CD4-positive, alpha-beta memory T cell (primary cell): ENCODE measurements at regions not wholly inside any gene's neighbourhood (a gene's known extent, or its start where the extent isn't known, plus 50 kb on each side); places are given as distances from the start of the nearest gene placed in this dataset.

ENCODE experiments used
- CTCF ChIA-PET: fragments of 350-600 bp; sonication (Branson Sonifier 250); formaldehyde crosslinking; loops from one replicate; lab custom pipeline; 2021; ENCODE audit warnings: inconsistent platforms; ENCODE audit not compliant: partially characterized antibody; lab: Charles Lee
- POLR2A ChIA-PET: fragments of 350-600 bp; sonication (Branson Sonifier 250); formaldehyde crosslinking; loops from one replicate; lab custom pipeline; 2021; ENCODE audit not compliant: partially characterized antibody; lab: Charles Lee
- DNase-seq, 5 donors: peaks; one replicate each; pipeline versions ENCODE4 v3.0.0 to v3.0.0-alpha.2; 2020 to 2022; ENCODE audit warnings: mixed read lengths in 1 of 5
- H3K27ac ChIP-seq: one replicate; pipeline ENCODE4 v1.7.0; 2013; ENCODE audit warnings: low read depth, low read length
- H3K27me3 ChIP-seq: 2 replicates; pipeline ENCODE4 v1.7.0; 2013; ENCODE audit warnings: mild to moderate bottlenecking, low read length, moderate library complexity; ENCODE audit not compliant: insufficient read depth
- H3K36me3 ChIP-seq: 2 replicates; pipeline ENCODE4 v1.7.0; 2013; ENCODE audit warnings: mild to moderate bottlenecking, low read length, moderate library complexity; ENCODE audit not compliant: insufficient read depth
- H3K4me1 ChIP-seq: 2 replicates; pipeline ENCODE4 v1.7.0; 2013; ENCODE audit warnings: mild to moderate bottlenecking, low read length, moderate library complexity; ENCODE audit not compliant: insufficient read depth
- H3K4me3 ChIP-seq, 2 donors: one replicate each; pipeline ENCODE4 v1.7.0; 2013; ENCODE audit warnings: low read length in 2 of 2, mild to moderate bottlenecking in 1 of 2
- H3K9me3 ChIP-seq, 2 donors: one replicate each; pipeline ENCODE4 v1.7.0; 2013; ENCODE audit warnings: low read length in 2 of 2, control low read depth in 1 of 2; ENCODE audit not compliant: control insufficient read depth in 1 of 2
- H3K27ac Mint-ChIP-seq, 7 donors: one replicate each; pipeline ENCODE4 v1.8.0; 2020 to 2021; ENCODE audit warnings: mixed read lengths in 7 of 7, mild to moderate bottlenecking in 6 of 7, inconsistent platforms in 3 of 7, moderate library complexity in 3 of 7
- H3K27me3 Mint-ChIP-seq, 2 donors: one replicate each; pipeline ENCODE4 v1.8.0; 2020 to 2021; ENCODE audit warnings: mixed read lengths in 2 of 2
- H3K36me3 Mint-ChIP-seq, 2 donors: one replicate each; pipeline ENCODE4 v1.8.0; 2020 to 2021; ENCODE audit warnings: mixed read lengths in 2 of 2, inconsistent platforms in 1 of 2, mild to moderate bottlenecking in 1 of 2
- H3K4me1 Mint-ChIP-seq, 4 donors: one replicate each; pipeline ENCODE4 v1.8.0; 2020 to 2021; ENCODE audit warnings: mixed read lengths in 4 of 4, mild to moderate bottlenecking in 1 of 4
- H3K4me3 Mint-ChIP-seq, 8 donors: one replicate each; pipeline ENCODE4 v1.8.0; 2020 to 2021; ENCODE audit warnings: mixed read lengths in 8 of 8, mild to moderate bottlenecking in 7 of 8, moderate library complexity in 6 of 8, inconsistent platforms in 3 of 8
- H3K9me3 Mint-ChIP-seq, 8 donors: one replicate each; pipeline ENCODE4 v1.8.0; 2020 to 2021; ENCODE audit warnings: mixed read lengths in 8 of 8, mild to moderate bottlenecking in 5 of 8, inconsistent platforms in 3 of 8, moderate library complexity in 1 of 8
- intact Hi-C: fragments of 100-400 bp; cut with micrococcal nuclease; formaldehyde crosslinking; loops from one replicate; pipeline ENCODE4 v1.15.1; 2023

- Mint-ChIP-seq H3K36me3 (no peaks in the 10 kb centered on the region), H3K4me1 (no peaks in the 10 kb centered on the region), H3K4me3 (no peak overlapping the region), H3K27ac (no peak overlapping the region), H3K9me3 (peaks cover 0 to 9% (median under 1%) of the 10 kb centered on the region in 8 donors), H3K27me3 (no peaks in the 10 kb centered on the region)
- Histone ChIP-seq H3K27ac (no peak overlapping the region), H3K4me1 (no peaks in the 10 kb centered on the region), H3K4me3 (no peak overlapping the region), H3K36me3 (no peaks in the 10 kb centered on the region), H3K9me3 (no peaks in the 10 kb centered on the region), H3K27me3 (no peaks in the 10 kb centered on the region)
- no peak for DNase-seq
- intact Hi-C loops, result no loop called here
- ChIA-PET POLR2A (no interaction called here), CTCF (no interaction called here)
Measured at GRCh38 chr7:91345449-91345848, 81.2 kb downstream of the FZD1 start.

GRCh38 chr7:91346426-91346825 is 82.2 kb downstream of the FZD1 start:
- Histone ChIP-seq H3K4me3 (no peak overlapping the region), H3K27ac (no peak overlapping the region), H3K4me1 (no peaks in the 10 kb centered on the region), H3K9me3 (no peaks in the 10 kb centered on the region), H3K27me3 (no peaks in the 10 kb centered on the region), H3K36me3 (no peaks in the 10 kb centered on the region)
- Mint-ChIP-seq H3K9me3 (peaks cover 0 to 9% (median 0%) of the 10 kb centered on the region in 8 donors), H3K27ac (no peak overlapping the region), H3K4me3 (no peak overlapping the region), H3K36me3 (no peaks in the 10 kb centered on the region), H3K4me1 (no peaks in the 10 kb centered on the region), H3K27me3 (no peaks in the 10 kb centered on the region)
- intact Hi-C loops, result no loop called here
- POLR2A ChIA-PET, result no interaction called here
- no peak for DNase-seq
- CTCF ChIA-PET, result no interaction called here

- H3K9me3 ChIP-seq, result no peaks in the 10 kb centered on the region
- no peak overlapping the region for H3K27ac ChIP-seq
- no peaks in the 10 kb centered on the region for H3K4me1 Mint-ChIP-seq
- no peak overlapping the region for H3K27ac Mint-ChIP-seq
- no peak for DNase-seq
- H3K27me3 Mint-ChIP-seq, result no peaks in the 10 kb centered on the region
- POLR2A ChIA-PET, result no interaction called here
- intact Hi-C loops, result no loop called here
- H3K4me3 Mint-ChIP-seq, result no peak overlapping the region
- no peaks in the 10 kb centered on the region for H3K4me1 ChIP-seq
- no peaks in the 10 kb centered on the region for H3K27me3 ChIP-seq
- no peaks in the 10 kb centered on the region for H3K36me3 Mint-ChIP-seq
- CTCF ChIA-PET, result no interaction called here
- H3K36me3 ChIP-seq, result no peaks in the 10 kb centered on the region
- peaks cover 0 to 9% (median 0%) of the 10 kb centered on the region in 8 donors for H3K9me3 Mint-ChIP-seq
- no peak overlapping the region for H3K4me3 ChIP-seq
Measured at GRCh38 chr7:91347290-91347689, 83.1 kb downstream of the FZD1 start.

- CTCF ChIA-PET, result no interaction called here
- H3K27me3 ChIP-seq, result no peaks in the 10 kb centered on the region
- Mint-ChIP-seq H3K4me1 (no peaks in the 10 kb centered on the region), H3K4me3 (no peak overlapping the region), H3K27ac (no peak overlapping the region), H3K36me3 (no peaks in the 10 kb centered on the region), H3K27me3 (no peaks in the 10 kb centered on the region), H3K9me3 (peaks cover 0 to 9% (median 0%) of the 10 kb centered on the region in 8 donors)
- POLR2A ChIA-PET, result no interaction called here
- intact Hi-C loops, result no loop called here
- no peaks in the 10 kb centered on the region for H3K9me3 ChIP-seq
- DNase-seq, result no peak
- H3K27ac ChIP-seq, result no peak overlapping the region
- H3K4me3 ChIP-seq, result no peak overlapping the region
- no peaks in the 10 kb centered on the region for H3K4me1 ChIP-seq
- H3K36me3 ChIP-seq, result no peaks in the 10 kb centered on the region
Measured at GRCh38 chr7:91348711-91349110, 84.5 kb downstream of the FZD1 start.

GRCh38 chr7:91351374-91351773 is 87.1 kb downstream of the FZD1 start:
- no peak overlapping the region for H3K4me3 ChIP-seq
- no peaks in the 10 kb centered on the region for H3K36me3 Mint-ChIP-seq
- intact Hi-C loops, result no loop called here
- H3K9me3 ChIP-seq, result no peaks in the 10 kb centered on the region
- H3K4me1 ChIP-seq, result no peaks in the 10 kb centered on the region
- ChIA-PET POLR2A (no interaction called here), CTCF (no interaction called here)
- no peaks in the 10 kb centered on the region for H3K36me3 ChIP-seq
- H3K27ac Mint-ChIP-seq, result no peak overlapping the region
- no peak overlapping the region for H3K27ac ChIP-seq
- no peaks in the 10 kb centered on the region for H3K4me1 Mint-ChIP-seq
- H3K4me3 Mint-ChIP-seq, result no peak overlapping the region
- H3K9me3 Mint-ChIP-seq, result peaks cover 0 to 9% (median 0%) of the 10 kb centered on the region in 8 donors
- DNase-seq, result no peak
- H3K27me3 Mint-ChIP-seq, result no peaks in the 10 kb centered on the region
- no peaks in the 10 kb centered on the region for H3K27me3 ChIP-seq

GRCh38 chr7:91352091-91352490 is 87.9 kb downstream of the FZD1 start:
- Histone ChIP-seq H3K4me3 (no peak overlapping the region), H3K27ac (no peak overlapping the region), H3K27me3 (no peaks in the 10 kb centered on the region), H3K36me3 (no peaks in the 10 kb centered on the region), H3K9me3 (no peaks in the 10 kb centered on the region), H3K4me1 (no peaks in the 10 kb centered on the region)
- peaks cover 0 to 9% (median 0%) of the 10 kb centered on the region in 8 donors for H3K9me3 Mint-ChIP-seq
- no peaks in the 10 kb centered on the region for H3K4me1 Mint-ChIP-seq
- H3K27me3 Mint-ChIP-seq, result no peaks in the 10 kb centered on the region
- intact Hi-C loops, result no loop called here
- POLR2A ChIA-PET, result no interaction called here
- CTCF ChIA-PET, result no interaction called here
- no peaks in the 10 kb centered on the region for H3K36me3 Mint-ChIP-seq
- H3K4me3 Mint-ChIP-seq, result no peak overlapping the region
- DNase-seq, result no peak
- no peak overlapping the region for H3K27ac Mint-ChIP-seq

- Histone ChIP-seq H3K27me3 (no peaks in the 10 kb centered on the region), H3K4me1 (no peaks in the 10 kb centered on the region), H3K4me3 (no peak overlapping the region), H3K36me3 (no peaks in the 10 kb centered on the region), H3K27ac (no peak overlapping the region), H3K9me3 (no peaks in the 10 kb centered on the region)
- POLR2A ChIA-PET, result no interaction called here
- no peak overlapping the region for H3K27ac Mint-ChIP-seq
- H3K9me3 Mint-ChIP-seq, result peaks cover 0 to 4% (median 0%) of the 10 kb centered on the region in 8 donors
- no peaks in the 10 kb centered on the region for H3K4me1 Mint-ChIP-seq
- CTCF ChIA-PET, result no interaction called here
- H3K27me3 Mint-ChIP-seq, result no peaks in the 10 kb centered on the region
- H3K36me3 Mint-ChIP-seq, result no peaks in the 10 kb centered on the region
- no peak overlapping the region for H3K4me3 Mint-ChIP-seq
- intact Hi-C loops, result no loop called here
- no peak for DNase-seq
Measured at GRCh38 chr7:91353848-91354247, 89.6 kb downstream of the FZD1 start.
